Mesenchymal stem cell (in vitro differentiated cells and primary cell): ENCODE measurements at regions not wholly inside any gene's neighbourhood (a gene's known extent, or its start where the extent isn't known, plus 50 kb on each side); places are given as distances from the start of the nearest gene placed in this dataset.

Experiments used
- DNase-seq: peaks from one replicate; pipeline ENCODE4 v3.0.0-alpha.2; 2013
- H2AFZ ChIP-seq: one replicate; pipeline ENCODE4 v1.6.1; 2013; ENCODE audit warnings: low read depth, mild to moderate bottlenecking, control low read depth, inconsistent platforms, low read length, moderate library complexity
- H2AK5ac ChIP-seq: 2 replicates; pipeline ENCODE4 v1.6.1; 2013; ENCODE audit warnings: low read length, moderate library complexity, mild to moderate bottlenecking, inconsistent platforms; ENCODE audit not compliant: severe bottlenecking
- H2BK120ac ChIP-seq: one replicate; pipeline ENCODE4 v1.6.1; 2013; ENCODE audit warnings: low read depth, mild to moderate bottlenecking, inconsistent platforms, low read length, moderate library complexity
- H2BK12ac ChIP-seq, 2 experiments: one replicate each; pipeline ENCODE4 v1.6.1; 2013; ENCODE audit warnings: inconsistent platforms in 2 of 2, low read length in 2 of 2, mild to moderate bottlenecking in 2 of 2, moderate library complexity in 2 of 2, control low read depth in 1 of 2
- H2BK15ac ChIP-seq: one replicate; pipeline ENCODE4 v1.6.1; 2013; ENCODE audit warnings: mild to moderate bottlenecking, low read depth, inconsistent platforms; ENCODE audit not compliant: poor library complexity, severe bottlenecking
- H2BK5ac ChIP-seq: 2 replicates; pipeline ENCODE4 v1.6.1; 2013; ENCODE audit warnings: low read depth, mild to moderate bottlenecking, low read length, control low read depth, inconsistent platforms; ENCODE audit not compliant: poor library complexity, severe bottlenecking
- H3K14ac ChIP-seq, 2 experiments: one replicate each; pipeline ENCODE4 v1.6.1; 2013; ENCODE audit warnings: inconsistent platforms in 2 of 2, low read length in 2 of 2, control low read depth in 1 of 2, mild to moderate bottlenecking in 1 of 2, moderate library complexity in 1 of 2
- H3K18ac ChIP-seq, 2 experiments: one replicate each; pipeline ENCODE4 v1.6.1; 2013; ENCODE audit warnings: inconsistent platforms in 2 of 2, low read length in 2 of 2, control low read depth in 1 of 2, low read depth in 1 of 2, mild to moderate bottlenecking in 1 of 2
- H3K23ac ChIP-seq, 2 experiments: one replicate each; pipeline ENCODE4 v1.6.1; 2013; ENCODE audit warnings: inconsistent platforms in 2 of 2, low read length in 2 of 2, mild to moderate bottlenecking in 2 of 2, moderate library complexity in 2 of 2, control low read depth in 1 of 2
- H3K27ac ChIP-seq: 2 replicates; pipeline ENCODE4 v1.5.1; 2013; ENCODE audit warnings: mild to moderate bottlenecking, moderate library complexity, low read length, control low read depth, inconsistent platforms; ENCODE audit not compliant: poor library complexity, severe bottlenecking
- H3K27me3 ChIP-seq, 2 experiments: 2 replicates each; pipeline versions ENCODE4 v1.6.1 to v1.7.0; 2013; ENCODE audit warnings: low read length in 2 of 2, mild to moderate bottlenecking in 2 of 2, moderate library complexity in 2 of 2, control low read depth in 1 of 2, inconsistent platforms in 1 of 2; ENCODE audit not compliant: control insufficient read depth in 1 of 2, insufficient read depth in 1 of 2
- H3K36me3 ChIP-seq, 2 experiments: 2 replicates each; pipeline versions ENCODE4 v1.6.1 to v1.7.0; 2013; ENCODE audit warnings: low read length in 2 of 2, control low read depth in 1 of 2, inconsistent platforms in 1 of 2, low read depth in 1 of 2, mild to moderate bottlenecking in 1 of 2; ENCODE audit not compliant: insufficient read depth in 2 of 2, control insufficient read depth in 1 of 2
- H3K4ac ChIP-seq, 2 experiments: one replicate each; pipeline ENCODE4 v1.6.1; 2013; ENCODE audit warnings: inconsistent platforms in 2 of 2, low read length in 2 of 2, mild to moderate bottlenecking in 2 of 2, moderate library complexity in 2 of 2, control low read depth in 1 of 2, low read depth in 1 of 2
- H3K4me1 ChIP-seq: 2 replicates; pipeline ENCODE4 v1.6.1; 2013; ENCODE audit warnings: low read depth, low read length, control low read depth; ENCODE audit not compliant: control insufficient read depth, insufficient read depth
- H3K4me2 ChIP-seq: 2 replicates; pipeline ENCODE4 v1.6.1; 2013; ENCODE audit warnings: low read length, mild to moderate bottlenecking, inconsistent platforms; ENCODE audit not compliant: poor library complexity, severe bottlenecking
- H3K4me3 ChIP-seq, 2 experiments: 2 replicates each; pipeline versions ENCODE4 v1.5.1 to v1.7.0; 2013; ENCODE audit warnings: low read length in 2 of 2, mild to moderate bottlenecking in 2 of 2, control low read depth in 1 of 2, low read depth in 1 of 2; ENCODE audit not compliant: insufficient read depth in 1 of 2
- H3K79me1 ChIP-seq: replicated peaks from 2 replicates; pipeline ENCODE4 v1.6.1; 2013; ENCODE audit warnings: mild to moderate bottlenecking, control low read depth, low read length, inconsistent platforms; ENCODE audit not compliant: poor library complexity, severe bottlenecking
- H3K9ac ChIP-seq: 2 replicates; pipeline ENCODE4 v1.7.0; 2013; ENCODE audit warnings: mild to moderate bottlenecking, low read length, moderate library complexity
- H3K9me3 ChIP-seq: 2 replicates; pipeline ENCODE4 v1.7.0; 2013; ENCODE audit warnings: mild to moderate bottlenecking, low read length; ENCODE audit not compliant: control insufficient read depth
- H4K8ac ChIP-seq: one replicate; pipeline ENCODE4 v1.6.1; 2013; ENCODE audit warnings: inconsistent platforms, mild to moderate bottlenecking, low read length, moderate library complexity
- H4K91ac ChIP-seq: one replicate; pipeline ENCODE4 v1.6.1; 2013; ENCODE audit warnings: mild to moderate bottlenecking, low read length, inconsistent platforms
- WGBS: methylation state at CpG from one replicate; pipeline ENCODE4 v1.1.7; 2013; ENCODE audit warnings: mixed read lengths; 5-methylcytosine and 5-hydroxymethylcytosine counted together

DNA sequence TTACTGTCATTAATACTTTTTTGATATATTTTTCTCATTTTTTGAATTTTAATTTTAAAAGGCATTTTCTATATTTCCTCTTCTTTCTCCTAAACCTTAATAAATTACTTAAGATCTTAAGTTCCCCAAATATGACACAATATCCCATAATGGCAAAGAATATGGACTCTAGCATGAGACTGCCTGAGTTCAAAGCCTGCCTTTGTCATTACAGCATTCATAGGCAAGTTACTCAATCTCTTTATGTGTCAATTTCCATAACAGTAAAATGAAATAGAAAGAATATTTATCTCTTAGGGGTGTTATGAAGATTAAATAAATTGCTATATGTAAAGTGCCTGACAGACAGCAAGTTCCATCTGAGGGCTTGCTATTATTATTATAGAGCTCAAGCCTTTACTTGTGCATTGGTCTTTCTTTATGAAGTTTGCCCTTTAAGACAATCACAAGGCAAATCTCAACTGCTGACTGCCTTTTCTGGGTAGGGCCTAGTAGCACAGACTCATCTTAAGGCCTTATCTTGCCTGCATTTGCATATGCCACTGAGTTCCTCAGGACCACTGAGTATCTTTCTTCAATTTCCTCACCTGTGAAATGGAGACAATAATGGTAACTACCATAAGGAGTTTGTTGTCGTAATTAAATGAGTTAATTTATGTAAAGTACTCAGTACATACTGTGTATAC is 231.0 kb downstream of the NRIP1 start:
- Histone ChIP-seq H2BK120ac (no peak overlapping the region), H3K4me3 (no peak overlapping the region), H3K79me1 (no peaks in the 10 kb centered on the region), H2AK5ac (no peak overlapping the region), H3K9me3 (no peaks in the 10 kb centered on the region), H3K27me3 (no peaks in the 10 kb centered on the region), H4K8ac (no peak overlapping the region), H3K23ac (no peak overlapping the region), H3K27ac (no peak overlapping the region), H3K18ac (no peak overlapping the region), H3K4ac (no peak overlapping the region), H3K4me2 (no peak overlapping the region), H2BK15ac (no peak overlapping the region), H3K9ac (no peak overlapping the region), H2BK12ac (no peak overlapping the region), H3K36me3 (no peaks in the 10 kb centered on the region), H4K91ac (no peak overlapping the region), H3K14ac (no peak overlapping the region), H3K4me1 (no peaks in the 10 kb centered on the region), H2BK5ac (no peak overlapping the region), H2AFZ (no peak overlapping the region)
- no peak for DNase-seq
- WGBS = no CpG with 5 or more reads among the region's 1 CpG

- H2BK12ac ChIP-seq = no peak overlapping the region
- H3K36me3 ChIP-seq = no peaks in the 10 kb centered on the region
- no peaks in the 10 kb centered on the region for H3K9me3 ChIP-seq
- no peak overlapping the region for H2AK5ac ChIP-seq
- no peak overlapping the region for H3K14ac ChIP-seq
- no peak overlapping the region for H2BK15ac ChIP-seq
- H3K4ac ChIP-seq = no peak overlapping the region
- H2BK5ac ChIP-seq = no peak overlapping the region
- no peak overlapping the region for H3K18ac ChIP-seq
- no peaks in the 10 kb centered on the region for H3K27me3 ChIP-seq
- no peak overlapping the region for H3K23ac ChIP-seq
- H2AFZ ChIP-seq = no peak overlapping the region
- no peaks in the 10 kb centered on the region for H3K79me1 ChIP-seq
- no peak overlapping the region for H4K91ac ChIP-seq
- H2BK120ac ChIP-seq = no peak overlapping the region
- no peak overlapping the region for H3K27ac ChIP-seq
- H3K4me3 ChIP-seq = no peak overlapping the region
- H3K9ac ChIP-seq = no peak overlapping the region
- 96% methylated on average over 3 of the region's 4 CpGs for WGBS
- no peak overlapping the region for H3K4me2 ChIP-seq
- H3K4me1 ChIP-seq = no peaks in the 10 kb centered on the region
- H4K8ac ChIP-seq = no peak overlapping the region
- DNase-seq = no peak
Measured at GRCh38 chr21:14833241-14833640, 231.6 kb downstream of the NRIP1 start.

DNA sequence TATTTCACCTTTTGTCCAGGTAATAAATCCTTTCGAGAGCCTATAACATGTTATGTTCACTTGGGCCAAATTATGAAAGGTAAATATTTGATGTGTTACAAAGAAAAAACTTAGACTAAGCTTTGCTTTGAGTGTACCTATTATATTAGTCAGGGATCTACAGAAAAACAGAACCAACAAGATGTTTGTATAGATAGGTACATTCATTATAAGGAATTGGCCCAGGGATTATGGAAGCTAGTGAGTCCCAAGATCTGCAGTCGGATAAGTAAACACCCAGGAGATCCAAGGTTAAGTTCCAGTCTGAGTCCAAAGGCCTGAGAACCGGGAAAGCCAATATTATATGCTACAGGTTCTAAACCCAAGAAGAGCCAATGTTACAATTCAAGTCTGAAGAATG is 234.5 kb downstream of the NRIP1 start:
- Histone ChIP-seq H2AK5ac (no peak overlapping the region), H3K4me2 (no peak overlapping the region), H2BK5ac (no peak overlapping the region), H3K4me1 (no peaks in the 10 kb centered on the region), H4K8ac (no peak overlapping the region), H3K14ac (no peak overlapping the region), H3K27ac (no peak overlapping the region), H3K4ac (no peak overlapping the region), H3K23ac (no peak overlapping the region), H3K79me1 (no peaks in the 10 kb centered on the region), H4K91ac (no peak overlapping the region), H3K9ac (no peak overlapping the region), H3K36me3 (no peaks in the 10 kb centered on the region), H2BK120ac (no peak overlapping the region), H2BK12ac (no peak overlapping the region), H2BK15ac (no peak overlapping the region), H2AFZ (no peak overlapping the region), H3K27me3 (no peaks in the 10 kb centered on the region), H3K9me3 (no peaks in the 10 kb centered on the region), H3K18ac (no peak overlapping the region), H3K4me3 (no peak overlapping the region)
- WGBS = 69% methylated on average over 2 of the region's 3 CpGs
- no peak for DNase-seq

DNA sequence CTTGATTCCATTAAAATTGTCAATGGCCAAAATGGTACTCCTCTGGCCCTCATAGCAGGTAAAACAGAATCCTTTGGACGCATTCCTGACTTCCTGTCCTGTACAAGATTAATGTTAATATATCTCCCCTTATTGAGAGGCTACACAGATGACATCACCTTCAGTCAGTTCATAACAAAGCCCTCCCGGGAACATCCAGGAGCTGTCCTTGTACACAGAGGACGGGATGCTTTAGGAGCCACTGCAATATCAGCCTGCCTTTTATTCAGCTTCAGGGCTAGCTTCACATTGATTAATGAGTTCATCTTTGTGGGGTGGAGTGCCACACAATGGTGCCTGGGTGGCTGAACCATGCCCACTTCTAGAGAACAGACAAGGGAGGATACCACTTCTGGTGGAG is 235.1 kb downstream of the NRIP1 start:
- H3K9me3 ChIP-seq = no peaks in the 10 kb centered on the region
- no peaks in the 10 kb centered on the region for H3K4me1 ChIP-seq
- no peak overlapping the region for H3K4me2 ChIP-seq
- H3K14ac ChIP-seq = no peak overlapping the region
- no peak overlapping the region for H2AFZ ChIP-seq
- H2BK5ac ChIP-seq = no peak overlapping the region
- H3K4me3 ChIP-seq = no peak overlapping the region
- no peak overlapping the region for H3K9ac ChIP-seq
- H4K91ac ChIP-seq = no peak overlapping the region
- H2BK120ac ChIP-seq = no peak overlapping the region
- no peaks in the 10 kb centered on the region for H3K27me3 ChIP-seq
- no peak overlapping the region for H3K27ac ChIP-seq
- no peak overlapping the region for H3K4ac ChIP-seq
- no peak overlapping the region for H2BK12ac ChIP-seq
- no peaks in the 10 kb centered on the region for H3K79me1 ChIP-seq
- no peak overlapping the region for H3K23ac ChIP-seq
- no peak overlapping the region for H4K8ac ChIP-seq
- no peak for DNase-seq
- WGBS = 77% methylated on average over 3 of the region's 3 CpGs
- no peak overlapping the region for H3K18ac ChIP-seq
- H2BK15ac ChIP-seq = no peak overlapping the region
- H2AK5ac ChIP-seq = no peak overlapping the region
- no peaks in the 10 kb centered on the region for H3K36me3 ChIP-seq
